Calu3 (cell line): ENCODE measurements at regions not wholly inside any gene's neighbourhood (a gene's known extent, or its start where the extent isn't known, plus 50 kb on each side); places are given as distances from the start of the nearest gene placed in this dataset.

Experiments
- BruUV-seq: library from RNA; stranded (reverse); fragments of 400-500 nt; replicated peaks from 2 replicates; lab custom pipeline; 2021; lab: Mats Ljungman, UMichigan
- CTCF ChIA-PET: fragments of 300-600 bp; sonication (Branson Sonifier 250); formaldehyde crosslinking; loops from one replicate; lab custom pipeline; 2022; ENCODE audit warnings: antibody characterized with exemption; lab: Charles Lee
- DNase-seq: peaks from one replicate; pipeline ENCODE4 v3.0.0; 2022
- H3K27ac Mint-ChIP-seq: one replicate; pipeline ENCODE4 v1.8.0; 2022; ENCODE audit warnings: mixed read lengths; ENCODE audit not compliant: unreplicated experiment
- H3K27me3 Mint-ChIP-seq: one replicate; pipeline ENCODE4 v1.8.0; 2022; ENCODE audit warnings: mixed read lengths; ENCODE audit not compliant: unreplicated experiment
- H3K36me3 Mint-ChIP-seq: one replicate; pipeline ENCODE4 v1.8.0; 2022; ENCODE audit warnings: mild to moderate bottlenecking, moderate library complexity, mixed read lengths; ENCODE audit not compliant: insufficient read depth, unreplicated experiment
- H3K4me1 Mint-ChIP-seq: one replicate; pipeline ENCODE4 v1.8.0; 2022; ENCODE audit warnings: mild to moderate bottlenecking, low read depth, mixed read lengths; ENCODE audit not compliant: unreplicated experiment
- H3K4me3 Mint-ChIP-seq: one replicate; pipeline ENCODE4 v1.8.0; 2022; ENCODE audit warnings: mild to moderate bottlenecking, low read depth, moderate library complexity, mixed read lengths; ENCODE audit not compliant: unreplicated experiment
- H3K9me3 Mint-ChIP-seq: one replicate; pipeline ENCODE4 v1.8.0; 2022; ENCODE audit warnings: low read depth, mixed read lengths; ENCODE audit not compliant: unreplicated experiment
- CTCF ChIP-seq: fragments of 200-600 bp; IDR thresholded peaks from one replicate; pipeline ENCODE4 v1.8.0; 2022; ENCODE audit warnings: antibody characterized with exemption; ENCODE audit not compliant: unreplicated experiment
- intact Hi-C: fragments of 100-400 bp; cut with micrococcal nuclease; formaldehyde crosslinking; loops from one replicate; pipeline ENCODE4 v1.10.0; 2022; ENCODE audit not compliant: unreplicated experiment

- Mint-ChIP-seq H3K4me3 (no peak overlapping the region), H3K4me1 (peaks cover 52% of the 10 kb centered on the region), H3K27me3 (no peaks in the 10 kb centered on the region), H3K27ac (no peak overlapping the region), H3K36me3 (peaks cover 8% of the 10 kb centered on the region), H3K9me3 (no peaks in the 10 kb centered on the region)
- no peak for DNase-seq
- intact Hi-C loops, result no loop called here
- CTCF ChIA-PET, result no interaction called here
- no TSS peak for BruUV-seq
- TF ChIP-seq CTCF, result no peak
Measured at GRCh38 chr1:212231372-212231771, 53.8 kb upstream of the PPP2R5A start.

GRCh38 chr1:212232090-212232489 lies 53.1 kb upstream of the PPP2R5A start:
- peaks cover 59% of the 10 kb centered on the region for H3K4me1 Mint-ChIP-seq
- TF ChIP-seq CTCF, result no peak
- intact Hi-C loops, result no loop called here
- H3K27ac Mint-ChIP-seq, result no peak overlapping the region
- H3K9me3 Mint-ChIP-seq, result no peaks in the 10 kb centered on the region
- no TSS peak for BruUV-seq
- H3K27me3 Mint-ChIP-seq, result no peaks in the 10 kb centered on the region
- peaks cover 8% of the 10 kb centered on the region for H3K36me3 Mint-ChIP-seq
- no peak overlapping the region for H3K4me3 Mint-ChIP-seq
- CTCF ChIA-PET, result no interaction called here
- no peak for DNase-seq

- DNase-seq, result no peak
- Mint-ChIP-seq H3K36me3 (peaks cover 10% of the 10 kb centered on the region), H3K9me3 (no peaks in the 10 kb centered on the region), H3K4me3 (no peak overlapping the region), H3K27ac (no peak overlapping the region), H3K27me3 (no peaks in the 10 kb centered on the region), H3K4me1 (peaks cover 62% of the 10 kb centered on the region)
- intact Hi-C loops, result no loop called here
- CTCF ChIA-PET, result interaction anchor here (0.6 kb wide), 1 partner anchor 316 kb away, joined by 4 read pairs; no protein-coding TSS in a partner anchor
- no peak for TF ChIP-seq CTCF
- BruUV-seq, result no TSS peak
Measured at GRCh38 chr1:212233321-212233720, 51.9 kb upstream of the PPP2R5A start.

- Mint-ChIP-seq H3K36me3 (peaks cover 14% of the 10 kb centered on the region), H3K4me1 (peaks cover 62% of the 10 kb centered on the region), H3K27ac (peak overlapping the region; percentile 72), H3K27me3 (no peaks in the 10 kb centered on the region), H3K4me3 (peak overlapping the region; percentile 21), H3K9me3 (no peaks in the 10 kb centered on the region)
- no peak for TF ChIP-seq CTCF
- BruUV-seq, result no TSS peak
- intact Hi-C loops, result no loop called here
- CTCF ChIA-PET, result interaction anchor here (0.6 to 1.2 kb wide), 6 partner anchors 9 to 164 kb away, joined by 3 to 6 read pairs (median 4); no protein-coding TSS in a partner anchor
- peak; percentile 56 for DNase-seq
Measured at GRCh38 chr1:212234431-212235395, 50.5 kb upstream of the PPP2R5A start.
